ENCODE measurements at regions not wholly inside any gene's neighbourhood (a gene's known extent, or its start where the extent isn't known, plus 50 kb on each side); places are given as distances from the start of the nearest gene placed in this dataset.

DNA sequence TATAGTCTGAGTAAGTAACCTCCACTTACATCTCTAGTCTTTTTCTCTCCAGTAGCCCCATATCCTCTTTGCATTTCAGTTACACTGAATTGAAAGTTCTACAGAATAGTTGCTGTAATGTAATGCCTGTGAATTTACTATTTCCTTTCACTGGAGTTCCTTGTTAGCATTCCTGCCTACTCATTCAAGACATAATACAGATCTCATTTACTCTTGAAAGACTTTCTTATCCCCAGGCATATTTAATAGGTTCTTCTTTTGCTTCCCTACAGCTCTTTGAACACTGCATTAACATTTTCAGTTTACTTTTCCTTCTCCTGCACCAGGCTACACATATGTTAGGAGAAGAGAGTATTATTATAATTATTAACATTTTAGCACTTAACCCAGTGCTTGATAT lies 87.6 kb upstream of the OR13F1 start:
- H3K27me3 ChIP-seq: no peaks in the 10 kb centered on the region
- DNase-seq (ENCODE audit: extremely low spot score): no peak
- no peak for TF ChIP-seq EP300 (IDR thresholded peaks at IDR 0.05)
- TF ChIP-seq POLR2AphosphoS5 (IDR thresholded peaks at IDR 0.05): no peak
- no peak for TF ChIP-seq POLR2A (IDR thresholded peaks at IDR 0.05; ENCODE audit: low read depth)
- TF ChIP-seq, protein P1, sequence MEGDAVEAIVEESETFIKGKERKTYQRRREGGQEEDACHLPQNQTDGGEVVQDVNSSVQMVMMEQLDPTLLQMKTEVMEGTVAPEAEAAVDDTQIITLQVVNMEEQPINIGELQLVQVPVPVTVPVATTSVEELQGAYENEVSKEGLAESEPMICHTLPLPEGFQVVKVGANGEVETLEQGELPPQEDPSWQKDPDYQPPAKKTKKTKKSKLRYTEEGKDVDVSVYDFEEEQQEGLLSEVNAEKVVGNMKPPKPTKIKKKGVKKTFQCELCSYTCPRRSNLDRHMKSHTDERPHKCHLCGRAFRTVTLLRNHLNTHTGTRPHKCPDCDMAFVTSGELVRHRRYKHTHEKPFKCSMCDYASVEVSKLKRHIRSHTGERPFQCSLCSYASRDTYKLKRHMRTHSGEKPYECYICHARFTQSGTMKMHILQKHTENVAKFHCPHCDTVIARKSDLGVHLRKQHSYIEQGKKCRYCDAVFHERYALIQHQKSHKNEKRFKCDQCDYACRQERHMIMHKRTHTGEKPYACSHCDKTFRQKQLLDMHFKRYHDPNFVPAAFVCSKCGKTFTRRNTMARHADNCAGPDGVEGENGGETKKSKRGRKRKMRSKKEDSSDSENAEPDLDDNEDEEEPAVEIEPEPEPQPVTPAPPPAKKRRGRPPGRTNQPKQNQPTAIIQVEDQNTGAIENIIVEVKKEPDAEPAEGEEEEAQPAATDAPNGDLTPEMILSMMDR (IDR thresholded peaks at IDR 0.05): no peak
- no peaks in the 10 kb centered on the region for H3K9me3 ChIP-seq
- H3K36me3 ChIP-seq: no peaks in the 10 kb centered on the region
- no peak overlapping the region for H3K27ac ChIP-seq (replicated peaks in 1 of 4)
- intact Hi-C loops (cut with DNase I): no loop called here
- no peaks in the 10 kb centered on the region for H3K4me1 ChIP-seq
- H3K4me3 ChIP-seq: no peak overlapping the region

DNA sequence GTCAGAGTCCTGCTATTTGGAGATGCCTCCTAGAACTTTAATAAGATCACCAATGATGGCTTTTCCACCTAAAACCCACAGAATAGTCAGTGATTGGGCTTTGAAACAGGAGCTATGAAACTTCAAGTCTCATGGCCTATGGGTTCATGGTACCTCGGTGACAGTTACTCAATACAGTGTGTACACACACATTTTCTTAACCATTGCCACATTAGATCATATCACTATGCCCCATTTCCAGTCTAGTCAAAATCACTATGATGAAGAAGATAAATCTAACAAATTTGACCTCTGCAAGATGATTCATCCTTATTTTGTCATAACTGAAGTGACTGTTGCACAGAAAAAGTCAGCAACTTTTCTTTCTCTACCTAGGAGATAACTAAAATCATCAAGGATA lies 86.8 kb upstream of the OR13F1 start:
- 92% methylated on average over 1 of the region's 1 CpG for WGBS

DNA sequence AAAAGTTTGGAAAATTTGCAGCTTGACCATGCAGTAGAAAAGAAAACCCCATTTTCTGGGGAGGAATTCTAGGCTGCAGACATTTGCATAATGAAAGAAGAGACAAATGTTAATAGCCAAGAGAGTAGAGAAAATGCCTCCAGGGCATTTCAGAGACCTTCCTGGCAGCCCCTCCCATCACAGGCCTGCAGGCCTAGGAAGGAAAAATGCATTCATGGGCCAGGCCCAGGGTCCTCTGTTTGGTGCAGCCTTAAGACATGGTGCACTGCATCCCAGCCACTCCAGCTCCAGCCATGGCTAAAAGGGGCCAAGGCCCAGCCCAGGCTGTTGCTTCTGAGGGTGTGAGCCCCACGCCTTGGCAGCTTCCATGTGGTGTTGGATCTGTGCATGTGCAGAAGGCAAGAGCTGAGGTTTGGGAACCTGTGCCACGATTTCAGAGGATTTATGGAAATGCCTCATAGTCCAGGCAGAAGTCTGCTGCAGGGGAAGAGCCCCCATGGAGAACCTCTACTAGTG lies 75.0 kb upstream of the OR13F1 start:
- 58% methylated on average over 2 of the region's 2 CpGs for WGBS
- H3K4me1 ChIP-seq: no peaks in the 10 kb centered on the region
- H3K4me3 ChIP-seq: no peak overlapping the region
- H3K27me3 ChIP-seq: no peaks in the 10 kb centered on the region
- no peak for DNase-seq (ENCODE audit: extremely low spot score)
- no peaks in the 10 kb centered on the region for H3K36me3 ChIP-seq
- TF ChIP-seq EP300 (IDR thresholded peaks at IDR 0.05) (no peak), POLR2A (IDR thresholded peaks at IDR 0.05; ENCODE audit: low read depth) (no peak), POLR2AphosphoS5 (IDR thresholded peaks at IDR 0.05) (no peak)
- TF ChIP-seq, protein P1 (IDR thresholded peaks at IDR 0.05): no peak
- no peak overlapping the region for H3K27ac ChIP-seq (replicated peaks in 1 of 4)
- intact Hi-C loops (cut with DNase I): no loop called here
- H3K9me3 ChIP-seq: peaks cover 0 to 17% (median 9%) of the 10 kb centered on the region in 4 donors

More for the DNA sequence above, 86.8 kb upstream of the OR13F1 start:
- intact Hi-C loops (cut with DNase I): no loop called here
- Histone ChIP-seq H3K4me1 (no peaks in the 10 kb centered on the region), H3K27me3 (no peaks in the 10 kb centered on the region), H3K36me3 (no peaks in the 10 kb centered on the region), H3K9me3 (no peaks in the 10 kb centered on the region), H3K27ac (replicated peaks in 1 of 4) (no peak overlapping the region), H3K4me3 (no peak overlapping the region)
- TF ChIP-seq, protein P1 (IDR thresholded peaks at IDR 0.05): no peak
- TF ChIP-seq POLR2A (IDR thresholded peaks at IDR 0.05; ENCODE audit: low read depth) (no peak), POLR2AphosphoS5 (IDR thresholded peaks at IDR 0.05) (no peak), EP300 (IDR thresholded peaks at IDR 0.05) (no peak)
- no peak for DNase-seq (ENCODE audit: extremely low spot score)

DNA sequence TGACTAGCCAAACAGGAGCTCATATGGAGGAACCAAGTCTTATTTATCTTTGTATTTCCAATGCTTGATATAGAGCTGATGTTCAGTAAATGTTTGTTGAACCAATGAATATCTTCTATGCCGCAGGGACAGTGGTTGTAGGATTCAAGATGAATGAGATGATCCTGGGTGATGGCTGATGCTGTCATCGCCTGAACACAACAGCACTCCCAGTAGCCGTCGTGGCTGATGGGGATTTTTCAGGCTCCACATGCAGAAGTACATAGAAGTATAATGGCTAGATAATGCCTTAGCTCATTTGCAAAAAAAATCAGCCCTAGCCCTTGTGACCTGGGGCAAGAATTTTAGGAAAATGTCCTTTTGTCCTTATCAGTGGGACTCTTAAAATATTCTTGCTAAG lies 69.0 kb upstream of the OR13F1 start:
- H3K4me1 ChIP-seq: no peaks in the 10 kb centered on the region
- no peak overlapping the region for H3K27ac ChIP-seq (replicated peaks in 1 of 4)
- TF ChIP-seq EP300 (IDR thresholded peaks at IDR 0.05) (no peak), POLR2AphosphoS5 (IDR thresholded peaks at IDR 0.05) (no peak), POLR2A (IDR thresholded peaks at IDR 0.05; ENCODE audit: low read depth) (no peak)
- TF ChIP-seq, protein P1 (IDR thresholded peaks at IDR 0.05): no peak
- WGBS: 60% methylated on average over 4 of the region's 4 CpGs
- H3K9me3 ChIP-seq: peaks cover 0 to 1% (median 0%) of the 10 kb centered on the region in 4 donors
- H3K4me3 ChIP-seq: no peak overlapping the region
- H3K36me3 ChIP-seq: no peaks in the 10 kb centered on the region
- H3K27me3 ChIP-seq: no peaks in the 10 kb centered on the region
- intact Hi-C loops (cut with DNase I): no loop called here
- DNase-seq (ENCODE audit: extremely low spot score): no peak

DNA sequence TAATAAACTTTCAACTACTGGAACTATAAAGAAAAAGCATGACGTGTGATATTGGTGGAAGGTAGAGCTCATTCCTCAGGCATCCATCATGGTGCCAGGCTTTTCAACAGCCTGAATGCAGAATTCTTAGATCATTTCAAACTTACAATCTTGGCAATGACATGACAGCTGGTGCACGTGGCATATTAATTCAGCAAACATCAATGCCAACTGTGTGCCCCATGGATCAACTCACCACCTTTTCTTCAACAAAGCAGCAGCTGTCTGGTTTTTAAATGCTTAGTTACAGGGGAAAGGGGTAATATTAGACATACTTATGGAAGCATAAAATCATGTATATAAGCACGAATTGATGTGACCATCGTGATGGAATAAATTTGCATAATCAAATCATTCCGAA lies 56.0 kb upstream of the OR13F1 start:
- TF ChIP-seq EP300 (IDR thresholded peaks at IDR 0.05): no peak
- TF ChIP-seq, protein P1 (IDR thresholded peaks at IDR 0.05): no peak
- TF ChIP-seq POLR2A (IDR thresholded peaks at IDR 0.05; ENCODE audit: low read depth): no peak
- no peak for TF ChIP-seq POLR2AphosphoS5 (IDR thresholded peaks at IDR 0.05)
- WGBS: 67% methylated on average over 5 of the region's 5 CpGs
- Histone ChIP-seq H3K27me3 (no peaks in the 10 kb centered on the region), H3K4me1 (no peaks in the 10 kb centered on the region), H3K27ac (replicated peaks in 1 of 4) (no peak overlapping the region), H3K4me3 (no peak overlapping the region), H3K9me3 (no peaks in the 10 kb centered on the region), H3K36me3 (no peaks in the 10 kb centered on the region)
- no peak for DNase-seq (ENCODE audit: extremely low spot score)
- intact Hi-C loops (cut with DNase I): no loop called here
